ENCODE measurements at regions not wholly inside any gene's neighbourhood (a gene's known extent, or its start where the extent isn't known, plus 50 kb on each side); places are given as distances from the start of the nearest gene placed in this dataset.

GRCh38 chr13:61258185-61258584, 157.5 kb downstream of the PCDH20 start:
- H3K4me3 ChIP-seq (ENCODE audit: low read depth, low read length) = no peak overlapping the region
- no peak for DNase-seq (ENCODE audit: low read depth)
- TF ChIP-seq CTCF (IDR thresholded peaks at IDR 0.05; ENCODE audit: control insufficient read depth, extremely low read depth, insufficient read depth) = no peak

DNA sequence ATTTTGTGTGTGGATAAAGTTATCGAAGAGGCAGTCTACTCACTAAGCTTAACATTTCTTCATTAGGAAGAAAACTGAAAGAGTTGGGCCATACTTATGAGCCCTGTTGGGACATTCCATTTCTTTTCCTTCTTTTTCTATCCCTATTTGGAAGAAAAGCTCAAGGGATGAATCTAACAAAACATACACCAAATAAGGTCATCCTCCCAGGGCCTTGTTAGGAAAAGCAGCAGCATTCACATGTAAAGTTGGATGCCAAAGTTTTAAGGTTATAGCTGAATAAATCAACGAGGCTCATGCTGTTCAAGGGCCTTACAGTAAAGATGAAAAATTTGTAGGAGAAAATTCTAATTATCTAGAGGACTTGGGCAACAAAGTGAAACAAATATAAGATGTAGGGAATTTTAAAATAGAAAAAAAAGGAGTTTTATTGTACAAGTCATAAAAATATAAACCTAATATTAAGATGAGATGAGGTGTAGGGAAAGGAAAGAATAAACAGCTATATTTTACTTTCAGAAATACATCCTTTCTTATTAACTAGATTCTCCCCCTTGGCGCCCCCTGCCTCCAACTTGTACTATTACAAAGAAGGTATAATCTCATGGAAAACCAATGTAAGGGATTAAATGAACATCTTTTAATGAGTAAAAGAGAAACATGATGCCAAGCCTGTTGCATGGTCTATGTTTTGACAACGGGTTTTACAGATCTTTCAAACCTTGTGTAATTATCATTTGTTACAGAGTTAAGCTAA, 160.4 kb downstream of the PCDH20 start:
- no peak overlapping the region for H3K4me3 ChIP-seq (ENCODE audit: low read depth, low read length)
- DNase-seq (ENCODE audit: low read depth) = no peak
- TF ChIP-seq CTCF (IDR thresholded peaks at IDR 0.05; ENCODE audit: control insufficient read depth, extremely low read depth, insufficient read depth) = 0 out of 2 replicates have a peak, but pooled peaks have one; percentile 12

GRCh38 chr13:61253105-61253877, 162.4 kb downstream of the PCDH20 start:
- no peak for DNase-seq (ENCODE audit: low read depth)
- H3K4me3 ChIP-seq (ENCODE audit: low read depth, low read length) = no peak overlapping the region
- TF ChIP-seq CTCF (IDR thresholded peaks at IDR 0.05; ENCODE audit: control insufficient read depth, extremely low read depth, insufficient read depth) = no peak

- no peak for DNase-seq (ENCODE audit: low read depth)
- TF ChIP-seq CTCF (IDR thresholded peaks at IDR 0.05; ENCODE audit: control insufficient read depth, extremely low read depth, insufficient read depth) = no peak
- no peak overlapping the region for H3K4me3 ChIP-seq (ENCODE audit: low read depth, low read length)
Observed at GRCh38 chr13:61252213-61252612, 163.4 kb downstream of the PCDH20 start.

GRCh38 chr13:61247149-61247936, 168.3 kb downstream of the PCDH20 start:
- no peak overlapping the region for H3K4me3 ChIP-seq (ENCODE audit: low read depth, low read length)
- no peak for TF ChIP-seq CTCF (IDR thresholded peaks at IDR 0.05; ENCODE audit: control insufficient read depth, extremely low read depth, insufficient read depth)
- no peak for DNase-seq (ENCODE audit: low read depth)

DNA sequence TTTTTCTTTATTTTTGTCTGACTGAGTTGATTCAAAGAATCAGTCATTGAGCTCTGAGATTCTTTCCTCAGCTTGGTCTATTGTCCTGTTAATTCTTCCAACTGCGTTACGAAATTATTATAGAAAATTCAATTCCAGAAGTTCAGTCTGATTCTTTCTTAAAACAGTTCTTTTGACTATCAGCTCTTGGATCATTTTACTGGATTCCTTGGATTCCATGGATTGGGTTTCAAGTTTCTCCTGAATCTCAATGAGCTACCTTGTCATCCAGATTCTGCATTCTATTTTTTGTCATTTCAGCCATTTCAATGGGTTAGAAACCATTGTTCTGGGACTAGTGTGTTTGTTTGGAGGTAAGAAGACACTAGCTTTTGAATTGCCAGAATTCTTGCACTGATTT, 169.3 kb downstream of the PCDH20 start:
- no peak for DNase-seq (ENCODE audit: low read depth)
- H3K4me3 ChIP-seq (ENCODE audit: low read depth, low read length) = no peak overlapping the region
- TF ChIP-seq CTCF (IDR thresholded peaks at IDR 0.05; ENCODE audit: control insufficient read depth, extremely low read depth, insufficient read depth) = no peak

All from LNCaP clone FGC (cell line).